OCI-LY3 (cell line): ENCODE measurements at regions not wholly inside any gene's neighbourhood (a gene's known extent, or its start where the extent isn't known, plus 50 kb on each side); places are given as distances from the start of the nearest gene placed in this dataset.

Experiments used
- EZH2phosphoT487 ChIP-seq: fragments of 200-600 bp; shearing (Covaris generic); IDR thresholded peaks from 2 replicates; pipeline ENCODE4 v1.6.1; 2018; ENCODE audit warnings: antibody characterized with exemption, mixed run types, low read depth
- TF ChIP-seq, protein P1 (sequence below): fragments of 200-600, 300-600 bp; sonication (generic); IDR thresholded peaks from 2 replicates; pipeline ENCODE4 v1.5.1; 2014; ENCODE audit warnings: antibody characterized with exemption, low read length, low read depth

DNA sequence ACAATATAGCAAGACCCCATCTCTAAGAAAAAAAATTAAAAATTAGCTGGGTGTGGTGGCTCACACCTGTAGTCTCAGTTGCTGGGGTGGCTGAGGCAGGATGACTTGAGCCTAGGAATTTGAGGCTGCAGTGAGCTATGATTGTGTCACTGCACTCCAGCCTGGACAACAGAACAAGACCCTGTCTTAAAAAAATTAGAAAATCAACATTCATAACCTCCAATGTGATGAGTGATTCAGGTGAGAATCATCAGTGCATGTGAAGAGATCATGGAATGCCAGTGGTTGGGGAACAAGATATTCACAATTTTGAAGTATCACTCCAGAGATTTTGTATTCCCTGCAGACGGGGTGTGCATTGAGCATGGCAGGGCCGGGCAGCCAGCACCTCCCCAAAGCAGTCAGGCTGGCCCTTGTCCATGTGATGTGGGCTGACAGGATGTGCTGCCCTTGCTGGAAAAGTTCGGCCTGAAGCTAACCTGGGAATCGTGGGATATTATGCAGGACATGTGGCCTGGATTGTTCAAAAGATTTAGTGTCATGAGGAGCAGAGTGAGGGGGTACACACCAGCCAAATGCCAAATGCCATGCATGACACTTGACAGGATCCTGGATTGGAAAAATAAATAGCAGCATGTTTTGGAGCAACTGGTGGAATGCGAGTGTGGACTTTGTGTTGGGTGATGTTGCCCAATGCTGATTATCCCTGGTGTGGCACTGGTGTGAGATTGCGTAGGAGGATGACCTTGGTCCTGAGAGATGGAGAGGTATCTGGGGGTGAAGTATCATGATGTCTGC is 189.0 kb downstream of the RGS3 start:
- TF ChIP-seq, protein P1, sequence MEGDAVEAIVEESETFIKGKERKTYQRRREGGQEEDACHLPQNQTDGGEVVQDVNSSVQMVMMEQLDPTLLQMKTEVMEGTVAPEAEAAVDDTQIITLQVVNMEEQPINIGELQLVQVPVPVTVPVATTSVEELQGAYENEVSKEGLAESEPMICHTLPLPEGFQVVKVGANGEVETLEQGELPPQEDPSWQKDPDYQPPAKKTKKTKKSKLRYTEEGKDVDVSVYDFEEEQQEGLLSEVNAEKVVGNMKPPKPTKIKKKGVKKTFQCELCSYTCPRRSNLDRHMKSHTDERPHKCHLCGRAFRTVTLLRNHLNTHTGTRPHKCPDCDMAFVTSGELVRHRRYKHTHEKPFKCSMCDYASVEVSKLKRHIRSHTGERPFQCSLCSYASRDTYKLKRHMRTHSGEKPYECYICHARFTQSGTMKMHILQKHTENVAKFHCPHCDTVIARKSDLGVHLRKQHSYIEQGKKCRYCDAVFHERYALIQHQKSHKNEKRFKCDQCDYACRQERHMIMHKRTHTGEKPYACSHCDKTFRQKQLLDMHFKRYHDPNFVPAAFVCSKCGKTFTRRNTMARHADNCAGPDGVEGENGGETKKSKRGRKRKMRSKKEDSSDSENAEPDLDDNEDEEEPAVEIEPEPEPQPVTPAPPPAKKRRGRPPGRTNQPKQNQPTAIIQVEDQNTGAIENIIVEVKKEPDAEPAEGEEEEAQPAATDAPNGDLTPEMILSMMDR: no peak
- TF ChIP-seq EZH2phosphoT487: no peak
